ENCODE measurements at regions not wholly inside any gene's neighbourhood (a gene's known extent, or its start where the extent isn't known, plus 50 kb on each side); places are given as distances from the start of the nearest gene placed in this dataset.
A peak's percentile ranks its signal among the peaks of the same experiment; 100 is the strongest.

GRCh38 chr6:43951063-43951755, 176.0 kb downstream of the MRPL14 start (continued):
- no peak; the same call in 1 of the 2 replicates for TF ChIP-seq ZNF740 (CRISPR knock-in tag; IDR thresholded peaks at IDR 0.05)
- TF ChIP-seq, protein P1, sequence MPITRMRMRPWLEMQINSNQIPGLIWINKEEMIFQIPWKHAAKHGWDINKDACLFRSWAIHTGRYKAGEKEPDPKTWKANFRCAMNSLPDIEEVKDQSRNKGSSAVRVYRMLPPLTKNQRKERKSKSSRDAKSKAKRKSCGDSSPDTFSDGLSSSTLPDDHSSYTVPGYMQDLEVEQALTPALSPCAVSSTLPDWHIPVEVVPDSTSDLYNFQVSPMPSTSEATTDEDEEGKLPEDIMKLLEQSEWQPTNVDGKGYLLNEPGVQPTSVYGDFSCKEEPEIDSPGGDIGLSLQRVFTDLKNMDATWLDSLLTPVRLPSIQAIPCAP (CRISPR knock-in tag; IDR thresholded peaks at IDR 0.05; ENCODE audit: low read depth) = 0 out of 2 replicates have a peak, but pooled peaks have one; percentile 47
- no peak for TF ChIP-seq RFX3 (CRISPR knock-in tag; IDR thresholded peaks at IDR 0.05)
- TF ChIP-seq IKZF4 (CRISPR knock-in tag; IDR thresholded peaks at IDR 0.05; ENCODE audit: borderline replicate concordance, low read depth, not compliant biosample characterization) = no peak
- TF ChIP-seq, protein P2, sequence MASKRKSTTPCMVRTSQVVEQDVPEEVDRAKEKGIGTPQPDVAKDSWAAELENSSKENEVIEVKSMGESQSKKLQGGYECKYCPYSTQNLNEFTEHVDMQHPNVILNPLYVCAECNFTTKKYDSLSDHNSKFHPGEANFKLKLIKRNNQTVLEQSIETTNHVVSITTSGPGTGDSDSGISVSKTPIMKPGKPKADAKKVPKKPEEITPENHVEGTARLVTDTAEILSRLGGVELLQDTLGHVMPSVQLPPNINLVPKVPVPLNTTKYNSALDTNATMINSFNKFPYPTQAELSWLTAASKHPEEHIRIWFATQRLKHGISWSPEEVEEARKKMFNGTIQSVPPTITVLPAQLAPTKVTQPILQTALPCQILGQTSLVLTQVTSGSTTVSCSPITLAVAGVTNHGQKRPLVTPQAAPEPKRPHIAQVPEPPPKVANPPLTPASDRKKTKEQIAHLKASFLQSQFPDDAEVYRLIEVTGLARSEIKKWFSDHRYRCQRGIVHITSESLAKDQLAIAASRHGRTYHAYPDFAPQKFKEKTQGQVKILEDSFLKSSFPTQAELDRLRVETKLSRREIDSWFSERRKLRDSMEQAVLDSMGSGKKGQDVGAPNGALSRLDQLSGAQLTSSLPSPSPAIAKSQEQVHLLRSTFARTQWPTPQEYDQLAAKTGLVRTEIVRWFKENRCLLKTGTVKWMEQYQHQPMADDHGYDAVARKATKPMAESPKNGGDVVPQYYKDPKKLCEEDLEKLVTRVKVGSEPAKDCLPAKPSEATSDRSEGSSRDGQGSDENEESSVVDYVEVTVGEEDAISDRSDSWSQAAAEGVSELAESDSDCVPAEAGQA (IDR thresholded peaks at IDR 0.05; ENCODE audit: low read depth) = peak; percentile 37; the same call in 1 of the 2 replicates
- TF ChIP-seq, protein P2 (CRISPR knock-in tag; IDR thresholded peaks at IDR 0.05; ENCODE audit: borderline replicate concordance) = no peak
- no peak for TF ChIP-seq ZNF510 (CRISPR knock-in tag; IDR thresholded peaks at IDR 0.05; ENCODE audit: low read depth)
- TF ChIP-seq, protein P3, sequence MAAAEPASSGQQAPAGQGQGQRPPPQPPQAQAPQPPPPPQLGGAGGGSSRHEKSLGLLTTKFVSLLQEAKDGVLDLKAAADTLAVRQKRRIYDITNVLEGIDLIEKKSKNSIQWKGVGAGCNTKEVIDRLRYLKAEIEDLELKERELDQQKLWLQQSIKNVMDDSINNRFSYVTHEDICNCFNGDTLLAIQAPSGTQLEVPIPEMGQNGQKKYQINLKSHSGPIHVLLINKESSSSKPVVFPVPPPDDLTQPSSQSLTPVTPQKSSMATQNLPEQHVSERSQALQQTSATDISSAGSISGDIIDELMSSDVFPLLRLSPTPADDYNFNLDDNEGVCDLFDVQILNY (CRISPR knock-in tag; conservative IDR thresholded peaks at IDR 0.05) = no peak
- no peak for TF ChIP-seq ZBTB8A (CRISPR knock-in tag; IDR thresholded peaks at IDR 0.05; ENCODE audit: borderline replicate concordance, low read depth)
- TF ChIP-seq ZNF10 (CRISPR knock-in tag; IDR thresholded peaks at IDR 0.05; ENCODE audit: borderline replicate concordance, low read depth) = no peak
- TF ChIP-seq RCOR2 (CRISPR knock-in tag; IDR thresholded peaks at IDR 0.05) = peak; percentile 59; the same call in 1 of the 2 replicates
- 0 out of 2 replicates have a peak, but pooled peaks have one; percentile 75 for TF ChIP-seq ZNF772 (CRISPR knock-in tag; IDR thresholded peaks at IDR 0.05)
- TF ChIP-seq TEAD3 (CRISPR knock-in tag; optimal IDR thresholded peaks at IDR 0.05; ENCODE audit: borderline replicate concordance) = peak; percentile 87
- TF ChIP-seq, protein P4, sequence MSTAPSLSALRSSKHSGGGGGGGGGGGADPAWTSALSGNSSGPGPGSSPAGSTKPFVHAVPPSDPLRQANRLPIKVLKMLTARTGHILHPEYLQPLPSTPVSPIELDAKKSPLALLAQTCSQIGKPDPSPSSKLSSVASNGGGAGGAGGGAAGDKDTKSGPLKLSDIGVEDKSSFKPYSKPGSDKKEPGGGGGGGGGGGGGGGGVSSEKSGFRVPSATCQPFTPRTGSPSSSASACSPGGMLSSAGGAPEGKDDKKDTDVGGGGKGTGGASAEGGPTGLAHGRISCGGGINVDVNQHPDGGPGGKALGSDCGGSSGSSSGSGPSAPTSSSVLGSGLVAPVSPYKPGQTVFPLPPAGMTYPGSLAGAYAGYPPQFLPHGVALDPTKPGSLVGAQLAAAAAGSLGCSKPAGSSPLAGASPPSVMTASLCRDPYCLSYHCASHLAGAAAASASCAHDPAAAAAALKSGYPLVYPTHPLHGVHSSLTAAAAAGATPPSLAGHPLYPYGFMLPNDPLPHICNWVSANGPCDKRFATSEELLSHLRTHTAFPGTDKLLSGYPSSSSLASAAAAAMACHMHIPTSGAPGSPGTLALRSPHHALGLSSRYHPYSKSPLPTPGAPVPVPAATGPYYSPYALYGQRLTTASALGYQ (CRISPR knock-in tag; IDR thresholded peaks at IDR 0.05) = no peak
- TF ChIP-seq ZBTB1 (CRISPR knock-in tag; IDR thresholded peaks at IDR 0.05; ENCODE audit: borderline replicate concordance) = no peak
- no peak for TF ChIP-seq ASH2L (IDR thresholded peaks at IDR 0.05; ENCODE audit: insufficient read length, low read depth, low read length)
- peak in 1 of 2 experiments; percentile 32; a peak in 1 of 4 replicates for TF ChIP-seq EP300 (IDR thresholded peaks at IDR 0.05; ENCODE audit: low read depth in 2 of 2, low read length in 2 of 2)
- TF ChIP-seq EP300 (CRISPR knock-in tag; IDR thresholded peaks at IDR 0.05; ENCODE audit: borderline replicate concordance) = no peak
- TF ChIP-seq PCBP1 (IDR thresholded peaks at IDR 0.05; ENCODE audit: borderline replicate concordance, low read depth, low read length) = 0 out of 2 replicates have a peak, but pooled peaks have one; percentile 77
